WERI-Rb-1 (cell line): ENCODE measurements at regions not wholly inside any gene's neighbourhood (a gene's known extent, or its start where the extent isn't known, plus 50 kb on each side); places are given as distances from the start of the nearest gene placed in this dataset.

Experiments
- DNase-seq: peaks from one replicate; pipeline ENCODE4 v3.0.0-alpha.2; 2020
- H3K27ac ChIP-seq: fragments of 250-450 bp; sonication (Bioruptor Pico); 2 replicates; pipeline ENCODE4 v1.5.1; 2020; ENCODE audit warnings: mild to moderate bottlenecking, moderate library complexity
- H3K27me3 ChIP-seq: fragments of 250-450 bp; sonication (Bioruptor Pico); 2 replicates; pipeline ENCODE4 v1.5.1; 2021; ENCODE audit warnings: mild to moderate bottlenecking, low read depth, moderate library complexity; ENCODE audit not compliant: insufficient read depth, severe bottlenecking
- H3K36me3 ChIP-seq: fragments of 250-450 bp; sonication (Bioruptor Pico); 2 replicates; pipeline ENCODE4 v1.5.1; 2020; ENCODE audit warnings: mild to moderate bottlenecking, moderate library complexity
- H3K4me3 ChIP-seq: 2 replicates; pipeline ENCODE4 v1.5.1; 2011; ENCODE audit warnings: low read depth, mild to moderate bottlenecking, control low read depth, low read length
- H3K9me3 ChIP-seq: fragments of 250-450 bp; sonication (Bioruptor Pico); 2 replicates; pipeline ENCODE4 v1.5.1; 2021; ENCODE audit warnings: mild to moderate bottlenecking, moderate library complexity; ENCODE audit not compliant: severe bottlenecking
- CTCF ChIP-seq: IDR thresholded peaks from 2 replicates; pipeline ENCODE4 v1.5.1; 2011; ENCODE audit warnings: low read depth, mild to moderate bottlenecking, control low read depth, inconsistent platforms, low read length

- Histone ChIP-seq H3K9me3 (no peaks in the 10 kb centered on the region), H3K36me3 (no peaks in the 10 kb centered on the region), H3K27me3 (no peaks in the 10 kb centered on the region), H3K4me3 (no peak overlapping the region), H3K27ac (peak overlapping the region; percentile 60)
- TF ChIP-seq CTCF: no peak
- DNase-seq: peak; percentile 77
These were observed 58.9 kb upstream of the KLHL31 start for GRCh38 chr6:53724501-53724900.

GRCh38 chr6:53723331-53723730 is 57.8 kb upstream of the KLHL31 start:
- no peaks in the 10 kb centered on the region for H3K36me3 ChIP-seq
- TF ChIP-seq CTCF: no peak
- H3K27ac ChIP-seq: peak overlapping the region; percentile 60
- H3K9me3 ChIP-seq: no peaks in the 10 kb centered on the region
- DNase-seq: no peak
- H3K27me3 ChIP-seq: no peaks in the 10 kb centered on the region
- H3K4me3 ChIP-seq: no peak overlapping the region

- Histone ChIP-seq H3K36me3 (no peaks in the 10 kb centered on the region), H3K4me3 (no peak overlapping the region), H3K9me3 (no peaks in the 10 kb centered on the region), H3K27me3 (no peaks in the 10 kb centered on the region), H3K27ac (no peak overlapping the region)
- no peak for DNase-seq
- TF ChIP-seq CTCF: no peak
These were observed 56.2 kb upstream of the KLHL31 start for GRCh38 chr6:53721766-53722165.

GRCh38 chr6:53718597-53719460 is 53.3 kb upstream of the KLHL31 start:
- Histone ChIP-seq H3K27me3 (no peaks in the 10 kb centered on the region), H3K9me3 (no peaks in the 10 kb centered on the region), H3K36me3 (no peaks in the 10 kb centered on the region), H3K27ac (peak overlapping the region; percentile 5; the same call in 1 of the 2 replicates), H3K4me3 (no peak overlapping the region)
- DNase-seq: peak; percentile 72
- TF ChIP-seq CTCF: peak; percentile 93

- TF ChIP-seq CTCF: no peak
- Histone ChIP-seq H3K4me3 (no peak overlapping the region), H3K36me3 (no peaks in the 10 kb centered on the region), H3K27me3 (no peaks in the 10 kb centered on the region), H3K27ac (no peak overlapping the region), H3K9me3 (no peaks in the 10 kb centered on the region)
- DNase-seq: no peak
These were observed 52.0 kb upstream of the KLHL31 start for GRCh38 chr6:53717566-53717965.
